HT1080 (cell line): ENCODE measurements at regions not wholly inside any gene's neighbourhood (a gene's known extent, or its start where the extent isn't known, plus 50 kb on each side); places are given as distances from the start of the nearest gene placed in this dataset.
A peak's percentile ranks its signal among the peaks of the same experiment; 100 is the strongest.
"Not testable (repeated sequence)": the region's sequence is repeated elsewhere in the genome, so short reads cannot be mapped to it uniquely, and the experiment has no call there.

Experiments used
- DNase-seq: peaks from one replicate; pipeline ENCODE4 v3.0.0-alpha.2; 2015; ENCODE audit warnings: low read depth

GRCh38 chr13:50412046-50412617 is 396.9 kb downstream of the KCNRG start:
- DNase-seq: no peak

DNA sequence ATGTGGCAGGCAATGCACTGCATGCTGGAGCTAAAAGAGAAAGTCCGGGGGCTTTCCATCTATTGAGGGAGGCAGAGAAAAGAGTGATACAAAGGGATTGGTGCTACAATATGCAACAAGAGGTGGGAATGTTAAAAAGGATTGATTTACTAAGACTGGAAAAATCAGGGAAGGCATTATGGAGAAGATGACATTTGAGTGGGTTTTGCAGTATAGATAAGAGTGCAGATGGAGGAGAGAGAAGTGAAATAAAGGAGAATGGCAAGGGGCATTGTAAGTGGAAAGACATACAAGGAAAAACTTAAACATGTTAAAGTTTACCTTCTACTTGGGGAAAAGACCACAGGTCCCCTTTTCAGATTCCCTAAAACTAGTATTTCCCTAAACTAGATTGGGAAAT is 399.4 kb downstream of the KCNRG start:
- DNase-seq: no peak

DNA sequence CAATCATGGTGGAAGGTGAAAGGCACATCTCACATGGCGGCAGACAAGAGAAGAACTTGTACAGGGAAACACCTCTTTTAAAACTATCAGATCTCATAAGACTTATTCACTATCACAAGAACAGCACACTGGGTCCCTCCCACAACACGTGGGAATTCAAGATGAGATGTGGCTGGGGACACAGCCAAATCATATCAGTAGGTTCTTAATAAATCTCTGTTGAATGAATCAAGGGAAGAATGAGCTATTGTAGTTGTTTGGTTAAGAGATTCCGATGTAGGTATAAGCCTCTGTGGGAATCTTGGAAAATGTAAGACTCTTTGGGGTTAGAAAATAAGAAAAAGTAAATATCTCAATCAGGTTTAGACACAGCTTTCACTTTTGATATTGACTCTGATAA is 400.2 kb downstream of the KCNRG start:
- peak; percentile 16 for DNase-seq

GRCh38 chr13:50417597-50417996 is 402.4 kb downstream of the KCNRG start:
- DNase-seq: no peak

- no peak for DNase-seq
Observed at GRCh38 chr13:50419331-50419865, 404.2 kb downstream of the KCNRG start.

GRCh38 chr13:50419896-50420295 is 404.7 kb downstream of the KCNRG start:
- DNase-seq: no peak

GRCh38 chr13:50420718-50421472 is 405.7 kb downstream of the KCNRG start:
- no peak for DNase-seq

- DNase-seq: peak; percentile 79
Observed at GRCh38 chr13:50421473-50422130, 406.4 kb downstream of the KCNRG start.

DNA sequence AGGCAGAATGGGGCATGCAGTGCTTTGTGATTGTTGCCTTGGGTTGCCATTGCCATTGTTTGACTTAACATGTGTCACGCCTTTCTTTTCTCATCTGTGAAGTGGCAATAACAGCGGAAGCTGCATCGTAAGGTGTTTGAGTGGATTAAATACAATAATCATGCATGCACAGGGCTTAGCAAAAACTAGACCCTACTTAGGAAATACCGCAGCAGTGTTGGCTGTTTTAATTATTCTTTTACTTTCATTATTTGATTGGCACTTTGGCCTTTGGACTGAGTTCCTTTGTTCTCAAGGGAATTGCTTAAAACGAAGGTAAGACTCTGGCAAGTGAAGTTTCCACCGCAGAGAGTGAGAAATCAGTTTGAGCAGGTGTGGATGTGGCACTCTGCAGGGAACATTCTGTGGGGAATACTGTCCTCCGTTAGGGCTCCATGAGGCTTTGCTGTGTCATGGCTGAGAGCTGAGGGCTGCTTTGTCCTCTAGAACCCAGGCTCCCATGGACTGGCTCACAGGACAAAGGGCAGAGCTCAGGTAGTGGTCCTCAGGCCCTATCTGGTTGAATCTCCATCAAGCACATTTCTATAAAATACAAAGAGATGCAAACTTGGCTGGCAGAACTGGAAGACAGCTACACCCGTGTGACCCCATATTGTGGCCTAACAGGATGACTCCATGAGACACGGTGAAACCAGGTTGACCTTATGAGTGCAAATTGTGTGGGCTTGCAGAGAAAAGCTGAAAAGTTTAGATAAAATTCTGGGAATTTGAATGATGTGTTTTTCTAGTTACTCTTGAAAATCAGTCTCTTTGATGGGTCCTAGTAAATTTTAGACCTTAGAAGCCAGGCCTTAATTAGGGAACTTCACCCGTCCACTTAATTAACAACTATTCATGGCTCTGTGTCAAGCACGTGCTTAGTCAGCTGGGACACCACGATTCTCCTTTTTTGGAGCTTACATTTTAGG is 407.2 kb downstream of the KCNRG start:
- DNase-seq: no peak

GRCh38 chr13:50424993-50425392 is 409.7 kb downstream of the KCNRG start:
- DNase-seq: no peak

DNA sequence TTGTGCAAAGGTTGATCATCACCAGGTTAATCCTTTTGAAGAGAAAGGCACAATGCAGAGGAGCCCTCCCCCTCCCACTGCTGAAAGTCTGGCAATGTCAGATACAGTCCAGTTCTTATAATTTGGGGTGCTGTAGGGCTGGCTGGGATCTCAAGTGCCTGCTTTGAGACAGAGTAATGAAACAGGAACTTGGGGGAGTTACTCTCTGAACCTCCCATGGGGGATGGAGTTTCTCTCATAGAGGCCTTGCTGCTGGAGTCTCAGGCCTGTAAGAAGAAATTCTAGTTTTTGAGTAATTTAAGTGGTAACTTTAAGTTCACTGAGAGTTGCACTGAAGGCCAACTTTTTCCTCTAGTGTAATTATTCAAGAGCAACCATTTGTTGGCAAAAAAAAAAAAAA is 410.5 kb downstream of the KCNRG start:
- DNase-seq: no peak

DNA sequence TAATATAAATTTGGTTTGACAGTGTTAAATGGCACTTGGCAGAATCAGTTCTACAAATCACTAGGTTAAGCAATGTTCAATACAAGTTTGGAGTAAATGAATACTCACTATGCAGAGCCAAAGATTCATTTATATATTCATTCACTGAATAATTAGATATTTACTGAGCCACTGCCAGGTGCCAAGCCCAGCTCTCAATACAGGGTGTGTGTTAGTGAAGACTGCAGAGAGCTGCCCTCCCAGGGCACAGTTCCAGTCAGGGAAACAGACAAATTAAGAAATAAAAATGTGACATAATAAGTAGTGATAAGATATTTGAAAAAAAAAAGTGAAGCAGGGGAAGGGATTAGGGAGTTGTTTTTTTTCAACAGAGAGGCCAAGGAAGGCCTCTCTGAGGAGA is 411.7 kb downstream of the KCNRG start:
- no peak for DNase-seq

GRCh38 chr13:50427511-50427910 is 412.3 kb downstream of the KCNRG start:
- DNase-seq: not testable (repeated sequence)

DNA sequence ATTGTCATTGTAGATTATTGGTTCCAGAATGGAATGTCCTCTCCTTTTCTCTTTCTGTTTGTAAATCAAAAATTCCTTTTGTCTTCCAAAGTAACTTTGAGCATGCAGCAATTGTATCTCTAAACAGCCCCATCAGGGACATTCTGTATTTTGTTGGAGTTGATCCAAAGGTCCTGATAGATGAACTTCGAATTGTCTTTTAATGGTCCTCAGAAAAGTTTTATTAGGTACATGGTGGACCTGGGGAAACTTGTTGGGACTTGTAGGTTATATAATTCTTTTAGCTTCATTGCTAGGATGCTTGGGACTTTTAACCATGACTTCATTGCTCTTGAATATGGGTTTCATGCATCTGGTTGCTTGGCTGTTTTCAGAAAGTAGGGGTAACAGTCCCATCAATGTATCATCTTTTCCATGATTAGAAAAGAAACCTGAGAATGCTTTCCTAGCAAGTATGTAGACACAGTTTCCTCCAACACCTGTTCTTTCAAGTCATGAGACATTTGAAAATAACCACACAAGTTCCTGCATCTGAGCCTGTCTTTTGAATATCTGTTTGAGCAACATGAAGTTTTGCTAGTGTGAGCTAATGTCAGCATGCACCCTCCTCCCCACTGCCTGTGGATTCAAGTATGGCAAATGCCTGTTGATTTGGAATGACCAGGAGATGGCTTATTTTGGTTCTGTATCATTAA is 413.1 kb downstream of the KCNRG start:
- DNase-seq: no peak

GRCh38 chr13:50435011-50435410 is 408.5 kb downstream of the DLEU7 start:
- no peak for DNase-seq

- no peak for DNase-seq
Observed at GRCh38 chr13:50437252-50437651, 406.2 kb downstream of the DLEU7 start.

GRCh38 chr13:50438351-50438750 is 405.1 kb downstream of the DLEU7 start:
- no peak for DNase-seq

DNA sequence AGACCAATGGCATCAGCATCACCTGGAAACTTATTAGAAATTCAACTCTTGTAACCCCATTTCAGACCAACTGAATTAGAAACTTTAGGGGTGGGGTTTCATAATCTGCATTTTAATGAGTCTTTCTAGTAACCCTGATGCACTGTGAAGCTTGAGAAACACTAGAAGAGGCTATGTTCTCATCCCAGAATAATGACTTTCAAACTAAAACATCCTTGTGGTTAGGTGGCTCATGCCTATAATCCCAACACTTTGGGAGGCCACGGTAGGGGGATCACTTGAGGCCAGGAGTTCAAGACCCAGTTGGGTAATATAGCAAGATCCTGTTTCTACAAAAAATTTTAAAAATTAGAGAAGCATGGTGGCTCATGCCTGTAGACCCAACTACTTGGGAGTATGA is 402.4 kb downstream of the DLEU7 start:
- DNase-seq: peak; percentile 16

DNA sequence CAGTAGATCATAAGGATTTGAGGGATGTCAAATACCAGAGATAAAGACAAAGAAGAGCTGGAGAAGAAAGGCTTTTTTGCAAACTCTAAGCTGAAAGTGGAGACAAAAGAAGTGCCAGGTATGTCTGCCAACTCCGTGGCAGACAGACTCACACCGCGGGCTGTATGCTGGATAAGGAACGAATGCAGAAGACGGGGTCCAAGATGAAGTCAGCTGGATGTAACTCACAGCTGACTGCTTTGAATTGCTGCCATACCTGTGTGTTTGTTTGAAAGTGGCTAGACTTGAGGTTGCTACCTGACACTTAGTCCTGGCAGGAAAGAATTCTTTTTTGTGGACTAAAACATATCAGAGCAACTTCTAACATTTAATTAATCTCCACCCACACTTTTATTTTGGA is 398.8 kb downstream of the DLEU7 start:
- no peak for DNase-seq

DNA sequence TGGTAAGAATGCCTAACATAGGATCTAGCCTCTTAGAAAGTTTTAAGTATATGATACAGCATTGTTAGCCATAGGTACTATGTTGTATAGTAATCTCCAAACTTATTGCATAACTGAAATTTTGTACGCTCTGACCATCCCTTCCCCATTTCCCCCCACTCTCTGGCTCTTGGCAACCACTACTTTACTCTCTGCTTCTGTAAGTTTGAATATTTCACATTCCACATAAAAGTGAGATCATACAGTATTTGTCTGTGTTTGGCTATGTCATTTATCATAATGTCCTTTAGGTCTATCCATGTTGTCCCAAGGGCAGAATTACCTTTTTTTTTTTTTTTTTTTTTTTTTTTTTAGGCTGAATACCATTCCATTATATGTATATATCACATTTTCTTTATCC is 396.9 kb downstream of the DLEU7 start:
- DNase-seq: no peak

DNA sequence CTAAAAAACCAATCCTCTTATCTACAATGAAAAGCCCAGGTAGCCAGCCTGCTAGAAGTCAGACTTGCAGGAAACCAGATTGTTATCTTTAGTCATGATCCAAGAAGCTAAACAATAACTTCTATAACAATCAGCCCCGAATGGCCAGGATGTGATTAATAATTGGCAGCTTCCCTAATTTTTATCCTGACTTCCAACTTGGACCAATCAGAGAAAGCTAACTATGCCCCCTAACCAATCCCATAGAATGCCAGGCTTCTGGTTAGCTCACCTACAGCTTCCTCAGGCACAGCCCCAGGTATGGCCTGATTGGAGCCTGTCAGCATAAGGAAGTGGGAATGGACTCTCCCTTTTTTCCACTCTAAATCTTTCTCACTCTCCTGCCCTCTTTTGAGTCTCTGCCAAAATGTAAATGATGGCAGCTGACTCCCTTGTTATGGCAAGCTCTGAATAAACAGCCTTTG is 394.9 kb downstream of the DLEU7 start:
- DNase-seq: no peak
